GM19372 (cell line): ENCODE measurements at regions not wholly inside any gene's neighbourhood (a gene's known extent, or its start where the extent isn't known, plus 50 kb on each side); places are given as distances from the start of the nearest gene placed in this dataset.

ENCODE experiments used
- ATAC-seq: cut with Tn5 transposase; IDR thresholded peaks from one replicate; pipeline ENCODE4 v1.9.1; 2021; ENCODE audit warnings: mild to moderate bottlenecking, low read depth, moderate library complexity; ENCODE audit not compliant: unreplicated experiment

GRCh38 chr2:167400546-167400945 is 512.3 kb downstream of the XIRP2 start:
- ATAC-seq, result no peak

GRCh38 chr2:167398873-167399272 is 510.6 kb downstream of the XIRP2 start:
- no peak for ATAC-seq

GRCh38 chr2:167388901-167389300 is 500.6 kb downstream of the XIRP2 start:
- no peak for ATAC-seq

GRCh38 chr2:167388497-167388896 is 500.2 kb downstream of the XIRP2 start:
- no peak for ATAC-seq

- ATAC-seq, result no peak
Observed at GRCh38 chr2:167386694-167387093, 498.4 kb downstream of the XIRP2 start.

GRCh38 chr2:167383610-167384194 is 495.4 kb downstream of the XIRP2 start:
- ATAC-seq, result no peak

GRCh38 chr2:167381349-167381748 is 493.1 kb downstream of the XIRP2 start:
- ATAC-seq, result no peak

- no peak for ATAC-seq
Observed at GRCh38 chr2:167380555-167380954, 492.3 kb downstream of the XIRP2 start.

- ATAC-seq, result no peak
Observed at GRCh38 chr2:167380094-167380493, 491.8 kb downstream of the XIRP2 start.

GRCh38 chr2:167369083-167369482 is 480.8 kb downstream of the XIRP2 start:
- no peak for ATAC-seq

GRCh38 chr2:167368371-167368770 is 480.1 kb downstream of the XIRP2 start:
- ATAC-seq, result no peak

- no peak for ATAC-seq
Observed at GRCh38 chr2:167365216-167365615, 476.9 kb downstream of the XIRP2 start.

GRCh38 chr2:167361426-167361825 is 473.1 kb downstream of the XIRP2 start:
- no peak for ATAC-seq

GRCh38 chr2:167355821-167356220 is 467.5 kb downstream of the XIRP2 start:
- ATAC-seq, result no peak

GRCh38 chr2:167353605-167354280 is 465.5 kb downstream of the XIRP2 start:
- ATAC-seq, result no peak

GRCh38 chr2:167345559-167345958 is 457.3 kb downstream of the XIRP2 start:
- ATAC-seq, result no peak

- ATAC-seq, result no peak
Observed at GRCh38 chr2:167342769-167343168, 454.5 kb downstream of the XIRP2 start.

GRCh38 chr2:167340322-167340721 is 452.0 kb downstream of the XIRP2 start:
- no peak for ATAC-seq

- ATAC-seq, result no peak
Observed at GRCh38 chr2:167336213-167336612, 447.9 kb downstream of the XIRP2 start.

- no peak for ATAC-seq
Observed at GRCh38 chr2:167335541-167335992, 447.3 kb downstream of the XIRP2 start.

- no peak for ATAC-seq
Observed at GRCh38 chr2:167334146-167334742, 446.0 kb downstream of the XIRP2 start.

- no peak for ATAC-seq
Observed at GRCh38 chr2:167333245-167333644, 445.0 kb downstream of the XIRP2 start.
